GM04504 (cell line): ENCODE measurements at regions not wholly inside any gene's neighbourhood (a gene's known extent, or its start where the extent isn't known, plus 50 kb on each side); places are given as distances from the start of the nearest gene placed in this dataset.

Source experiments
- DNase-seq: peaks from one replicate; pipeline ENCODE4 v3.0.0-alpha.2; 2012; ENCODE audit warnings: low read depth

- DNase-seq: peak; percentile 66
These were observed 195.2 kb upstream of the DPPA4 start for GRCh38 chr3:109532257-109533216.

GRCh38 chr3:109545746-109546145 is 208.4 kb upstream of the DPPA4 start:
- DNase-seq: no peak

GRCh38 chr3:109548192-109548938 is 211.0 kb upstream of the DPPA4 start:
- DNase-seq: no peak

GRCh38 chr3:109553591-109554371 is 216.4 kb upstream of the DPPA4 start:
- no peak for DNase-seq

- DNase-seq: no peak
These were observed 222.0 kb upstream of the DPPA4 start for GRCh38 chr3:109559389-109559788.

- DNase-seq: no peak
These were observed 225.8 kb upstream of the DPPA4 start for GRCh38 chr3:109563149-109563548.

- DNase-seq: no peak
These were observed 231.9 kb upstream of the DPPA4 start for GRCh38 chr3:109569135-109569846.

GRCh38 chr3:109570408-109570807 is 233.1 kb upstream of the DPPA4 start:
- no peak for DNase-seq

- DNase-seq: no peak
These were observed 235.0 kb upstream of the DPPA4 start for GRCh38 chr3:109572301-109572700.

GRCh38 chr3:109596991-109597390 is 259.6 kb upstream of the DPPA4 start:
- no peak for DNase-seq

GRCh38 chr3:109597444-109597843 is 260.1 kb upstream of the DPPA4 start:
- no peak for DNase-seq

- no peak for DNase-seq
These were observed 270.6 kb upstream of the DPPA4 start for GRCh38 chr3:109607897-109608296.

GRCh38 chr3:109608574-109608973 is 271.2 kb upstream of the DPPA4 start:
- DNase-seq: no peak

- no peak for DNase-seq
These were observed 281.5 kb upstream of the DPPA4 start for GRCh38 chr3:109618766-109619378.

- DNase-seq: no peak
These were observed 294.6 kb upstream of the DPPA4 start for GRCh38 chr3:109631897-109632296.

- DNase-seq: no peak
These were observed 302.9 kb upstream of the DPPA4 start for GRCh38 chr3:109640146-109640652.

GRCh38 chr3:109642025-109642424 is 304.7 kb upstream of the DPPA4 start:
- no peak for DNase-seq

- peak; percentile 15 for DNase-seq
These were observed 306.2 kb upstream of the DPPA4 start for GRCh38 chr3:109643590-109643989.

- DNase-seq: no peak
These were observed 307.0 kb upstream of the DPPA4 start for GRCh38 chr3:109644332-109644731.

- no peak for DNase-seq
These were observed 307.4 kb upstream of the DPPA4 start for GRCh38 chr3:109644746-109645145.

- DNase-seq: no peak
These were observed 310.7 kb upstream of the DPPA4 start for GRCh38 chr3:109648027-109648426.
